Left ventricle myocardium inferior (tissue), 1 donor: ENCODE measurements at regions not wholly inside any gene's neighbourhood (a gene's known extent, or its start where the extent isn't known, plus 50 kb on each side); places are given as distances from the start of the nearest gene placed in this dataset.

Experiments
- DNase-seq: peaks from one replicate; pipeline ENCODE4 v3.0.0-alpha.2; 2020
- H3K27ac ChIP-seq: fragments of 200-600 bp; replicated peaks from 2 replicates; pipeline ENCODE4 v1.8.0; 2021
- H3K27me3 ChIP-seq: fragments of 200-600 bp; 2 replicates; pipeline ENCODE4 v1.8.0; 2021; ENCODE audit warnings: low read depth
- H3K36me3 ChIP-seq: fragments of 200-600 bp; 2 replicates; pipeline ENCODE4 v1.8.0; 2021
- H3K4me1 ChIP-seq: fragments of 200-600 bp; 2 replicates; pipeline ENCODE4 v1.8.0; 2021
- H3K4me3 ChIP-seq: fragments of 200-600 bp; 2 replicates; pipeline ENCODE4 v1.8.0; 2021; ENCODE audit warnings: mild to moderate bottlenecking, moderate library complexity
- H3K9me3 ChIP-seq: fragments of 200-600 bp; replicated peaks from 2 replicates; pipeline ENCODE4 v1.8.0; 2021
- CTCF ChIP-seq: fragments of 200-600 bp; IDR thresholded peaks from 2 replicates; pipeline ENCODE4 v1.8.0; 2021; ENCODE audit warnings: antibody characterized with exemption, mild to moderate bottlenecking, borderline replicate concordance
- intact Hi-C: fragments of 100-400 bp; cut with micrococcal nuclease; formaldehyde crosslinking; loops from one replicate; pipeline ENCODE4 v1.11.0; 2022
- donor health status: DM: no; HTN: yes; CAD: no; lungs with severe emphysema.

- no peaks in the 10 kb centered on the region for H3K36me3 ChIP-seq
- no peak overlapping the region for H3K27ac ChIP-seq
- H3K9me3 ChIP-seq = no peaks in the 10 kb centered on the region
- no peak for TF ChIP-seq CTCF
- H3K4me3 ChIP-seq = no peak overlapping the region
- H3K27me3 ChIP-seq = peaks cover 4% of the 10 kb centered on the region
- DNase-seq = no peak
- intact Hi-C loops = no loop called here
- H3K4me1 ChIP-seq = peaks cover 5% of the 10 kb centered on the region
Observed at GRCh38 chr20:22770241-22770800, 185.9 kb upstream of the FOXA2 start.

- no peaks in the 10 kb centered on the region for H3K9me3 ChIP-seq
- intact Hi-C loops = no loop called here
- TF ChIP-seq CTCF = no peak
- peaks cover 5% of the 10 kb centered on the region for H3K4me1 ChIP-seq
- no peak for DNase-seq
- H3K27ac ChIP-seq = no peak overlapping the region
- H3K27me3 ChIP-seq = peaks cover 4% of the 10 kb centered on the region
- no peaks in the 10 kb centered on the region for H3K36me3 ChIP-seq
- H3K4me3 ChIP-seq = no peak overlapping the region
Observed at GRCh38 chr20:22771706-22772105, 187.3 kb upstream of the FOXA2 start.

- Histone ChIP-seq H3K4me3 (no peak overlapping the region), H3K4me1 (peaks cover 5% of the 10 kb centered on the region), H3K36me3 (no peaks in the 10 kb centered on the region), H3K27ac (no peak overlapping the region), H3K27me3 (peaks cover 4% of the 10 kb centered on the region), H3K9me3 (no peaks in the 10 kb centered on the region)
- intact Hi-C loops = no loop called here
- TF ChIP-seq CTCF = no peak
- DNase-seq = no peak
Observed at GRCh38 chr20:22773344-22773743, 189.0 kb upstream of the FOXA2 start.

- Histone ChIP-seq H3K9me3 (no peaks in the 10 kb centered on the region), H3K27me3 (no peaks in the 10 kb centered on the region), H3K36me3 (no peaks in the 10 kb centered on the region), H3K4me1 (peaks cover 5% of the 10 kb centered on the region), H3K4me3 (no peak overlapping the region), H3K27ac (no peak overlapping the region)
- no peak for DNase-seq
- no peak for TF ChIP-seq CTCF
- intact Hi-C loops = no loop called here
Observed at GRCh38 chr20:22775256-22775655, 190.9 kb upstream of the FOXA2 start.

GRCh38 chr20:22775671-22776139 is 191.3 kb upstream of the FOXA2 start:
- peaks cover 5% of the 10 kb centered on the region for H3K4me1 ChIP-seq
- intact Hi-C loops = no loop called here
- no peaks in the 10 kb centered on the region for H3K36me3 ChIP-seq
- no peaks in the 10 kb centered on the region for H3K27me3 ChIP-seq
- no peaks in the 10 kb centered on the region for H3K9me3 ChIP-seq
- H3K27ac ChIP-seq = no peak overlapping the region
- no peak for DNase-seq
- TF ChIP-seq CTCF = no peak
- H3K4me3 ChIP-seq = no peak overlapping the region
